ENCODE measurements at regions not wholly inside any gene's neighbourhood (a gene's known extent, or its start where the extent isn't known, plus 50 kb on each side); places are given as distances from the start of the nearest gene placed in this dataset.
"Not testable (repeated sequence)": the region's sequence is repeated elsewhere in the genome, so short reads cannot be mapped to it uniquely, and the experiment has no call there.

GRCh38 chr10:120019568-120019967 is 127.0 kb downstream of the SEC23IP start:
- no peak for DNase-seq (ENCODE audit: low read depth)
- H3K4me3 ChIP-seq (ENCODE audit: low read length), result no peak overlapping the region
- TF ChIP-seq CTCF (IDR thresholded peaks at IDR 0.05; ENCODE audit: insufficient read depth, low read depth, low read length, missing control alignments), result no peak

GRCh38 chr10:120022357-120022756 is 129.8 kb downstream of the SEC23IP start:
- TF ChIP-seq CTCF (IDR thresholded peaks at IDR 0.05; ENCODE audit: insufficient read depth, low read depth, low read length, missing control alignments), result no peak
- DNase-seq (ENCODE audit: low read depth), result peak; percentile 54
- no peak overlapping the region for H3K4me3 ChIP-seq (ENCODE audit: low read length)

GRCh38 chr10:120034236-120034635 is 141.7 kb downstream of the SEC23IP start:
- no peak overlapping the region for H3K4me3 ChIP-seq (ENCODE audit: low read length)
- DNase-seq (ENCODE audit: low read depth), result no peak
- no peak for TF ChIP-seq CTCF (IDR thresholded peaks at IDR 0.05; ENCODE audit: insufficient read depth, low read depth, low read length, missing control alignments)

DNA sequence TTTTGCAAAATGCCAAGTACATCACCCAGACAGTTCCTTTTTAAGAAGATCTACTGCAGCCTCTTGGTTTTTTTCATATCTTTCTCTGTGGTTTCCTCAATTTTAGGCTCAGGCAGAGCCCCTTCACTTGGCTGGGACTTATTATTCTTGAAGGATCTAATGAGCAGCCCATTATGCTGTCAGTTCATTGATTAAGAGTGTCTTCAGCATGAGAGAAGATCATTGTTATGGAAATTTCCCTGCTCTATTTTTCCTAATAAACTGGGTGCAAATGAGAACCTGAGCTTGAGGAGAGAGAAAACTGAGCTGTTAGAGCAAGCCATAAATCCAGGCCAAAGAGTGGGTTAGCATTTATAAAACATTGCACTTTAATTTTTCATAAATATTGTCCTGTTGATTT is 146.5 kb downstream of the SEC23IP start:
- H3K4me3 ChIP-seq (ENCODE audit: low read length), result no peak overlapping the region

DNA sequence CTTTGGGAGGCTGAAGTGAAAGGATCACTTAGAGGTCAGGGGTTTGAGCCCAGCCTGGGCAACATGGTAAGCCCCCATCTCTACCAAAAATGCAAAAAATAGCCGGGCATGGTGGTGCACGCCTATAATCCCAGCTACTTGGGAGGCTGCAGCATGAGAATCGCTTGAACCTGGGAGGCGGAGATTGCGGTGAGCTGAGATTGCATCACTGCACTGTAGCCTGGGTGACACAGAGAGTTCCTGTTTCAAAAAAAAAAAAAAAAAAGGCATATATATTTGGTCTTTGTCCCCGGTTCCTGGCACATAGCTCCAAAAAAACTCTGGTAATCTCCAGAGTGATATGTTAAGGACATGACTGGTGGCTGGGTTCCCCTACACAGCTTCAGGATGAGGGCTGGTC is 147.3 kb downstream of the SEC23IP start:
- no peak for DNase-seq (ENCODE audit: low read depth)
- no peak overlapping the region for H3K4me3 ChIP-seq (ENCODE audit: low read length)
- no peak for TF ChIP-seq CTCF (IDR thresholded peaks at IDR 0.05; ENCODE audit: insufficient read depth, low read depth, low read length, missing control alignments)

More for the DNA sequence above, 146.5 kb downstream of the SEC23IP start:
- TF ChIP-seq CTCF (IDR thresholded peaks at IDR 0.05; ENCODE audit: insufficient read depth, low read depth, low read length, missing control alignments), result no peak
- DNase-seq (ENCODE audit: low read depth), result no peak

GRCh38 chr10:120041807-120042559 is 149.5 kb downstream of the SEC23IP start:
- H3K4me3 ChIP-seq (ENCODE audit: low read length), result no peak overlapping the region
- TF ChIP-seq CTCF (IDR thresholded peaks at IDR 0.05; ENCODE audit: insufficient read depth, low read depth, low read length, missing control alignments), result no peak
- DNase-seq (ENCODE audit: low read depth), result no peak

- no peak for TF ChIP-seq CTCF (IDR thresholded peaks at IDR 0.05; ENCODE audit: insufficient read depth, low read depth, low read length, missing control alignments)
- DNase-seq (ENCODE audit: low read depth), result no peak
- H3K4me3 ChIP-seq (ENCODE audit: low read length), result no peak overlapping the region
Measured at GRCh38 chr10:120042705-120043104, 150.2 kb downstream of the SEC23IP start.

DNA sequence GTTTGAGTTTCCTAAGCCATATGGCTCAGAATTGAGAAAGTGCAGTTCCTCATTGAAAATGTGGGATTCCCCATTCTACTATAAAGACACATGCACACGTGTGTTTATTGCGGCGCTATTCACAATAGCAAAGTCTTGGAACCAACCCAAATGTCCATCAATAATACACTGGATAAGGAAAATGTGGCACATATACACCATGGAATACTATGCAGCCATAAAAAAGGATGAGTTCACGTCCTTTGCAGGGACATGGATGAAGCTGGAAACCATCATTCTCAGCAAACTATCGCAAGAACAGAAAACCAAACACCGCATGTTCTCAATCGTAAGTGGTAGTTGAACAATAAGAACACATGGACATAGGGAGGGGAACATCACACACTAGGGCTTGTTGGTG is 154.8 kb downstream of the SEC23IP start:
- not testable (repeated sequence) for DNase-seq (ENCODE audit: low read depth); H3K4me3 ChIP-seq (ENCODE audit: low read length)

All from epithelial cell of esophagus (primary cell).